ENCODE measurements at regions not wholly inside any gene's neighbourhood (a gene's known extent, or its start where the extent isn't known, plus 50 kb on each side); places are given as distances from the start of the nearest gene placed in this dataset.

DNA sequence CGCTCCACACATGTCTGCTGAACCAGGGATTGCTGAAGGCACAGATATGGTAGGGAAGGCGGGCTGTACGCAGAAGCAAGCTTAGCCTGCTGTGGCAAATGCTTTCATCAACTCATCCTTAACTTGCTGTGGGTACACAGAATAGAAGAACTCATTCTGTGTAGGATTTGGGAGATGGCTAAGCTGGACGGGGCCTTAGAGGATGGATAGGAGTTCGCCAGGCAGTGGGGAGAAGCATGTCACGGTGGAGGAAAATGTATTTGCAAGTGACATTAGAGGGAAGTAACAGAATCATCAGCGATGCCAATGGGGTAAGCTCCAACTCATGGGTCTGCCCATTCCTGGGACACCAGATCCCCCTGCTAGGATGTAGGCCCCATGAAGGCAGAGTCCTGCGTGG is 96.7 kb upstream of the SMIM21 start:
- intact Hi-C loops (cut with micrococcal nuclease): no loop called here
- DNase-seq: no peak
- H3K36me3 Mint-ChIP-seq (ENCODE audit: low read depth): no peaks in the 10 kb centered on the region
- no peaks in the 10 kb centered on the region for H3K4me1 Mint-ChIP-seq
- no peaks in the 10 kb centered on the region for H3K27me3 Mint-ChIP-seq
- no peak overlapping the region for H3K27ac Mint-ChIP-seq
- no peak overlapping the region for H3K4me3 Mint-ChIP-seq
- H3K9me3 Mint-ChIP-seq: no peaks in the 10 kb centered on the region

DNA sequence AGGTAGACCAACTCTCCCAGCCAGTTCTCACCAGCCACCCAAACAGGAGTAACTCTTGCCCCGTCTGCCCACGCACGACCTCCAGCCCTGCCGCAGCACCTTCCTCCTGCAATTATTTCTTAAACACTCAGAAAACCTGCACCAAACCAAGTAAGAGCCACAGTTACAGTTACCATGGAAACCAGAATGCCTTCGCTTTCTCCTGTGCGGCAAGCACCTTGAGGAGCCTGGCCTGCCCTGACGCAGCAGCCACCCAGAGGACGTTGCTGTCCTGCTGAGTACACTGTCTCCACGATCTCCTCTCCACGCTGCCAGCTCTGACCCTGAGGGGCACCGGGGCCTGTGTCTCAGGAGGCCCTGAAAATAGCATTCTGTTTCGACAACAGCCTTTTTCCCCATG is 94.3 kb upstream of the SMIM21 start:
- Mint-ChIP-seq H3K9me3 (no peaks in the 10 kb centered on the region), H3K4me3 (no peak overlapping the region), H3K36me3 (ENCODE audit: low read depth) (no peaks in the 10 kb centered on the region), H3K4me1 (no peaks in the 10 kb centered on the region), H3K27ac (no peak overlapping the region), H3K27me3 (no peaks in the 10 kb centered on the region)
- intact Hi-C loops (cut with micrococcal nuclease): no loop called here
- DNase-seq: no peak

DNA sequence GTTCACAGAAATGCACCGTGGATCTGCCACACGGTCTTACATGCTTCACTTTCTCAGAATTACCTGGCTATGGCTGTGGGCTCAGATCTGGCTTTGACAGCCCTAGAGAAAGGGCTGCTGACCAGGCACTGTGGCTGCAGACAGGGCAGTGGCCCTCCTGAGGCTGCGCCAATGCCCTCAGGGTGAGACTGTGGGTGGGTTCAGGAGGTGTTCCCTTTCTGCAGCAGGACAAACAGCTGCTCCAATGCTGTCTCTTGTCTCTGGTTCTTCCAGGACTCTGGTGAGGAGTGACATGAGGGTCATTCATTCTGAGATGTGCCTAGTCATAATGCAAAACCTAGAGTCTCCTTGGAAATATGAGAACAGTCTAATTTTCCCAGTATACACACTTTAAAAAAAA is 90.5 kb upstream of the SMIM21 start:
- Mint-ChIP-seq H3K36me3 (ENCODE audit: low read depth) (no peaks in the 10 kb centered on the region), H3K4me1 (no peaks in the 10 kb centered on the region), H3K9me3 (no peaks in the 10 kb centered on the region), H3K4me3 (no peak overlapping the region), H3K27ac (no peak overlapping the region), H3K27me3 (no peaks in the 10 kb centered on the region)
- intact Hi-C loops (cut with micrococcal nuclease): no loop called here
- no peak for DNase-seq

DNA sequence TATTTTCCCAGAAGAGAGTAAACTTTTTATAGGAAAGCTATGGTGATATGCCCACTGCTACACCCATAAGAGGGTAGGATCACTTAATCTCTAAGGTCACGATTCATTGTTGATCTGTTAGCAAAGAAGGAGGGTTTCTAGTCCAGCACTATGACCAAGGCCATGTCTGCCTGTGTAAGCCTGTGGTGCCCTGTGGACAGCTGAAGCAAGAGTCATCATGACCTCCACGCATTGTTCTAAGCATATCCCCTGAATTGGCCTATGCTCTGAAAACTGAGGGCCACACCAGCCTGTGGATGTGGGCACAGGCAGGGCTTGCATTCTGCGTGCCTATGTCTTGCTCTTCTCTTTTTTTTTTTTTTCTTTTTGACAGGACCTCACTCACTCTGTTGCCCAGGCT is 89.8 kb upstream of the SMIM21 start:
- Mint-ChIP-seq H3K27ac (no peak overlapping the region), H3K27me3 (no peaks in the 10 kb centered on the region), H3K4me1 (no peaks in the 10 kb centered on the region), H3K36me3 (ENCODE audit: low read depth) (no peaks in the 10 kb centered on the region), H3K4me3 (no peak overlapping the region), H3K9me3 (peaks cover under 1% of the 10 kb centered on the region)
- DNase-seq: no peak
- intact Hi-C loops (cut with micrococcal nuclease): no loop called here

DNA sequence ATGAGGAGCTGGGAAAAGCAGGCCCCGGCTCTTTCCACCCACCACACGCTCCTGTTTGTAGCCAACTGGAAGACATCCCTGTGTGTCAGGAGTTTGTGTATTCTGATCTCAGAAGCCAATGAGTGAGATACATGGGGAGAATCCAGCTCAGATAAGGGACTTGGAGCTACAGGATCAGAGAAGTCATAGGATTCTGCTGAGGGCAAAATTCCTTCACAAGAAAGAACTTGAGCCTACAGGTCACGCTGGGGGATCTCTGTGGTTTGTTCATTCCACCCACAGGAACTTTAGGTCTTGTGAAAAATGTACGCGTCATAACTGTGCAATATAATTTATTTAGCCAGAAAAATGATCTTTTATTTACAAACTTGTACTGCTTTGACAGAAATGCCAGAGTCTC is 80.1 kb upstream of the SMIM21 start:
- Mint-ChIP-seq H3K36me3 (ENCODE audit: low read depth) (no peaks in the 10 kb centered on the region), H3K27ac (no peak overlapping the region), H3K9me3 (peaks cover 4% of the 10 kb centered on the region), H3K4me3 (no peak overlapping the region), H3K4me1 (no peaks in the 10 kb centered on the region), H3K27me3 (peaks cover 3% of the 10 kb centered on the region)
- no peak for DNase-seq
- intact Hi-C loops (cut with micrococcal nuclease): no loop called here

DNA sequence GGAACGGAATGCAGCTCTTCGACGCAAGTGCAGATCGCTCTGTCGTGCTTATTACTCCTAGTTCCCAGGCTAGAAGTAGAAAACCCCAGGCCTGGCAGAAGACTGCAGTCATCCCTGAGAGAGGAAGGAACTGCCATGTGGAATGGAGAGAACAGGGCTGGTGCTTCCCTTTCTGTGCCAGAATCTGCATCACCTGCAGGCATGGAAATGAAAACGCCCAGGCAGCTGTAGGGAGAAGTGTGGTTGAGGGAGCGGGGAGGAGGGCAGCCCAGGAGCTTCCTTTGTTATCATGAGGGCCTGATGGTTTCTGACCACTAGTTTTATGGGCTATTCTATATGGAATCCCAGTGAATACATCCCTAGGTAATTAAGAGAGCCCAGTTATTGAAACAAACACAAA is 79.4 kb upstream of the SMIM21 start:
- no peaks in the 10 kb centered on the region for H3K36me3 Mint-ChIP-seq (ENCODE audit: low read depth)
- no peak for DNase-seq
- H3K27ac Mint-ChIP-seq: no peak overlapping the region
- H3K4me3 Mint-ChIP-seq: no peak overlapping the region
- intact Hi-C loops (cut with micrococcal nuclease): no loop called here
- H3K4me1 Mint-ChIP-seq: no peaks in the 10 kb centered on the region
- peaks cover 3% of the 10 kb centered on the region for H3K27me3 Mint-ChIP-seq
- no peaks in the 10 kb centered on the region for H3K9me3 Mint-ChIP-seq

DNA sequence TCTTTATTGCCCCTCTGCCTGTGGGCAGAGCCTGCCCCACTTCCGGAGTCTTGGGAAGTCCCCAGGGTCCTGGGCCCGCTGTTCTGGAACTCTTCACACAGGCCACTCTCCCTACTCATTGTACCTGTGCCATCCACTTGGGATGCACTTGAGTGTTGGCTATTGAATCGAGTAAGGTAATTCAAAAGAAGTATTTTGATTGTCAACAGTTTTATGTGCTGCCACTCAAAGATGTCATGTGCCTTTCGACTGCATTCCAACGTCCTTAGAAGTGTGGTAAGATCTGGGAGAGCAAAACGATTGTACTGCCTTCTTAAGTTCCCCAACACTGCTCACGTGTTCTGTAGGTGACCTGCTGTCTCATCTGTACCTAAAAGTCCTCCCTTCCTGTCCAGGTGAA is 77.0 kb upstream of the SMIM21 start:
- Mint-ChIP-seq H3K9me3 (no peaks in the 10 kb centered on the region), H3K4me3 (no peak overlapping the region), H3K27ac (no peak overlapping the region), H3K36me3 (ENCODE audit: low read depth) (no peaks in the 10 kb centered on the region), H3K4me1 (no peaks in the 10 kb centered on the region), H3K27me3 (peaks cover 5% of the 10 kb centered on the region)
- no peak for DNase-seq
- intact Hi-C loops (cut with micrococcal nuclease): no loop called here

DNA sequence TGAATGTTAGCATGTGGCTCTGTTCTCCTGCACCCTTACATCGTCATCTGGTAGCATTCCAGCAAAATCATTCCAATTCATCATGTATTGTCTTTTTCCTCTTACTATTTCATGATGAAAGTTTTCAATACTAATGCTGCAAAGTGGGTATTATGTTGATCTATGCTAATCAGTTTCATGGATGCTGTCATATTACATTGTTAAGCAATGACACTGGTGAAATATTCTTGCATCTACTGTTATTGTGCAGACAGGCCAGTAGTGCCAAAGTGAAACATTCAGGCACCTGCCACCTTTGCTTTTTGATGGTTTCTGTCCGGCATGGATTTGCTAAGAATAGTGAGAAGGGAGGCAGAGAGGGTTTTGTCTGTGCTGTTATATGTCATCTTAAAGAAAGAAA is 76.1 kb upstream of the SMIM21 start:
- Mint-ChIP-seq H3K36me3 (ENCODE audit: low read depth) (no peaks in the 10 kb centered on the region), H3K9me3 (no peaks in the 10 kb centered on the region)

DNA sequence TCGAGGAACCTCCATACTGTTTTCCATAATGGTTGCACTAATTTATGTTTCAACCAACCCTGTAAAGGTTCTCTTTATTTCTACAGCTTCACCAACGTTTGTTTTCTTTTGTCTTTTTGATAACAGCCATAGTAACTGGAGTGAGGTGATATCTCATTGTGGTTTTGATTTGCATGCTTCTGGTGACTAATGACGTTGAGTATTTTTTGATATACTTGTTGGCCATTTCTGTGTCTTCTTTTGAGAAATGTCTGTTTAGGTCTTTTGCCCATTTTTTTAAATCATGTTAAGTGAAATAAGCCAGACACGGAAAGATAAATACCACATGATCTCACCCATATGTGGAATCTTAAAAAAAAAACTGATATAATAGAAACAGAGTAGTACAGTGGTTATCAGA is 74.8 kb upstream of the SMIM21 start:
- intact Hi-C loops (cut with micrococcal nuclease): no loop called here
- H3K4me3 Mint-ChIP-seq: no peak overlapping the region
- H3K9me3 Mint-ChIP-seq: no peaks in the 10 kb centered on the region
- H3K27ac Mint-ChIP-seq: no peak overlapping the region
- H3K36me3 Mint-ChIP-seq (ENCODE audit: low read depth): no peaks in the 10 kb centered on the region
- H3K27me3 Mint-ChIP-seq: peaks cover 13% of the 10 kb centered on the region
- no peaks in the 10 kb centered on the region for H3K4me1 Mint-ChIP-seq
- no peak for DNase-seq

More for the DNA sequence above, 76.1 kb upstream of the SMIM21 start:
- intact Hi-C loops (cut with micrococcal nuclease): no loop called here
- H3K4me3 Mint-ChIP-seq: no peak overlapping the region
- H3K4me1 Mint-ChIP-seq: no peaks in the 10 kb centered on the region
- peaks cover 13% of the 10 kb centered on the region for H3K27me3 Mint-ChIP-seq
- no peak overlapping the region for H3K27ac Mint-ChIP-seq
- no peak for DNase-seq

DNA sequence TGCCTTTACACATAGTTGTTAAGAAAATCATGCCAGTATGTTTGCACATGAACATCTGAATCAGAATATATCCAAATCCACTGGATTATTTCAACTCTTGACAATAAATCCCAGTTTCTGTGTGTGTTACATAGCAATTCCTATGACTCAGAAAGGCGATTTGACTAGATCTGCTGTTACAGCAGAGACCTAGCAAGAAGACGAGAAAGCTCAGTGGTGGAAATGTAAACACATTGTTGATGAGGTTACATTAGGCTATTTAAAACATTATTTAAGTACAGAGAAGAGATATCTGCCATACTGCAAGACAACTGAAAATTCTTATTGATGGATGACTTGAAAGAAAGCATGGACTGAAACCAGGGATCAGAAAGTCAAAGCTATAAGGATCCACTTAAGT is 73.0 kb upstream of the SMIM21 start:
- Mint-ChIP-seq H3K27me3 (peaks cover 11% of the 10 kb centered on the region), H3K36me3 (ENCODE audit: low read depth) (no peaks in the 10 kb centered on the region), H3K9me3 (no peaks in the 10 kb centered on the region), H3K27ac (no peak overlapping the region), H3K4me1 (no peaks in the 10 kb centered on the region), H3K4me3 (no peak overlapping the region)
- no peak for DNase-seq
- intact Hi-C loops (cut with micrococcal nuclease): no loop called here

DNA sequence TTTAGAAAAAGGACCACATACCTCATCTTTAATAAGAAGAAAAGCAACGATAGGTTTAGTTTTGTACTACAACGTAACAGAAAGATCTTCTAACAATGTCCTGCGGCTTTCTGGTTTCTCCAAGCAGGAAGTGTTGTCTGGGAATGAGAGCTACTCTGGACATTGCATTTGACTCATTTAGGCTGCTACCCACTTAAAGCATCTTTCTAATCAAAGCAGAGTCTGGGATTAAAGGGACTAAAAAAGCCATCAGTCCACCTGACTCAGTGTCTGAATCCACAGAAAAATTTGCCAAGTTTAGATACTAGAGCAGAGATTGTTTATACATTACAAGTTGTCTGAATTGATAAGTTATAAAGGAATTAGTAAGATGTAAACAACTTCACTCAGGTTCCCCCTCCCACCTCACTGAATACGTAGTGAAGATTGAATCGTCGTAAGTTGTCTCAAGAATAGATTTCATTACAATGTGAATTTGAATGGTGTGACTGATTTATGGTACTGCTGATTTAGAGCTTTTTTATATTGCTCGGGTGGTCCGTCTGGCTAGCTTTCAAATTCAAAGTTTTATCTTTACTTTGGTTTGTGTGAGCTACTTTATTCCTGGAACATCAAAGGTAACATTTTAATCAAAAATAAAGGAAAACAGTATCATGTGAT is 70.2 kb upstream of the SMIM21 start:
- Mint-ChIP-seq H3K27ac (no peak overlapping the region), H3K27me3 (peaks cover 10% of the 10 kb centered on the region), H3K36me3 (ENCODE audit: low read depth) (no peaks in the 10 kb centered on the region), H3K4me1 (no peaks in the 10 kb centered on the region), H3K9me3 (no peaks in the 10 kb centered on the region), H3K4me3 (no peak overlapping the region)
- DNase-seq: no peak
- intact Hi-C loops (cut with micrococcal nuclease): no loop called here

DNA sequence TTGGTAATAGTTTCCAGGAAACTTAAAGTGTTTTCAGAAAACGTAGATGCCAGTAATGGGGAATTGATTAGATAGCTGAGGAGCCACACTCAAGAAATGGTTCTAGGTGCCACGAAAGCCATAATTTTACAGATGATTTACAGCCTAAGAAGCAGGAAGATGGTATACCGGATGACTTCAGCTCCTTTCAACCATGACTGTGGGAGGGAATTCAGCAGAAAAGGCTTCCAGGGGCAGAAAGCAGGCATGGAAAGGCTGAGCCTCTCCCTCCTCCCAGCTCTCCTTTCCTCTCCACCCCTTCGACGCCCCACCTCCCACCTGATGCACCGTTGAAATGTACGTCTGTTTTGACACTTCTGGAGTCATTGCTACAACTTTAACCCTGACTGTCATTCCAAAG is 68.6 kb upstream of the SMIM21 start:
- Mint-ChIP-seq H3K27me3 (peaks cover 10% of the 10 kb centered on the region), H3K27ac (no peak overlapping the region), H3K4me1 (no peaks in the 10 kb centered on the region), H3K36me3 (ENCODE audit: low read depth) (no peaks in the 10 kb centered on the region), H3K4me3 (no peak overlapping the region), H3K9me3 (no peaks in the 10 kb centered on the region)
- intact Hi-C loops (cut with micrococcal nuclease): no loop called here
- DNase-seq: no peak

DNA sequence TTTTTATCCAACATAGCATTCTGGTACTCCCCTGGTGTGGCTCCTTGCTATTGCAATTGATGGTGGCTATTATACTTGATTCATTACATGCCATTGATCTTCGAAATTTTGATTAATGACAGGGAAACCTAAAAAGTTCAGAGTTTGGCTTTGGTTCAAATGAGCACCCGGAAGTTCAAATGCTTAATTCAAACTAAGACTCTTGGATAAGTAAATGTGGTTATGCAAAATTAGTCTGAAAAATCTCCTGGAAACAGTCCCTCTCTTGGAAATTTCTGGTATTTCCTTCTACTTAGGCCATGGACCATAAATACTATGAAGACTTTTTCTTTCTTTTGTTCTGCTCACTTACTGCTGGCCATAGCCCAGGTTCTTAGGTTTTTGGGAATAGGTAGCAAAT is 65.3 kb upstream of the SMIM21 start:
- intact Hi-C loops (cut with micrococcal nuclease): no loop called here
- H3K36me3 Mint-ChIP-seq (ENCODE audit: low read depth): no peaks in the 10 kb centered on the region
- no peak overlapping the region for H3K27ac Mint-ChIP-seq
- no peaks in the 10 kb centered on the region for H3K4me1 Mint-ChIP-seq
- H3K4me3 Mint-ChIP-seq: no peak overlapping the region
- DNase-seq: no peak
- H3K27me3 Mint-ChIP-seq: peaks cover 2% of the 10 kb centered on the region
- no peaks in the 10 kb centered on the region for H3K9me3 Mint-ChIP-seq

DNA sequence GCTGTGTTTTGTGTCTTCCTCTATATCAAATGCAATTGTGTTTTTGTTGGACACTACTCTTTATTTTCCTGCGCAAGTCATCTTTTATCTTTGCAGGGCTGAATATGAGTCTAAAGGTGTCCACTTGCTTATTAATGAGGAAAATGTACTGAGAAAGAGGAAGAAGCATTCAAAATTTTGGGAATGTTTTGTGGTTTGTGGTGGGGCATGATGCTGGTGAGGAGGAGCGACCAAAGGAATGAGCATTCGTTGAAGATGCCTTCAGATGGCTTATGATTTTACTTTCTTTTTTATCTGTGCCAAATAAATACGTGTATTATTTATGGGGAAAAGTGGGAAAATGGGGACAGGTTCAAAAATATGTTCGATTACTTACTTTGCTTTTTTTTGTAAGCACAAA is 63.9 kb upstream of the SMIM21 start:
- H3K4me1 Mint-ChIP-seq: no peaks in the 10 kb centered on the region
- no peaks in the 10 kb centered on the region for H3K36me3 Mint-ChIP-seq (ENCODE audit: low read depth)
- H3K9me3 Mint-ChIP-seq: no peaks in the 10 kb centered on the region
- intact Hi-C loops (cut with micrococcal nuclease): no loop called here
- no peak overlapping the region for H3K27ac Mint-ChIP-seq
- peaks cover 5% of the 10 kb centered on the region for H3K27me3 Mint-ChIP-seq
- no peak overlapping the region for H3K4me3 Mint-ChIP-seq
- no peak for DNase-seq

DNA sequence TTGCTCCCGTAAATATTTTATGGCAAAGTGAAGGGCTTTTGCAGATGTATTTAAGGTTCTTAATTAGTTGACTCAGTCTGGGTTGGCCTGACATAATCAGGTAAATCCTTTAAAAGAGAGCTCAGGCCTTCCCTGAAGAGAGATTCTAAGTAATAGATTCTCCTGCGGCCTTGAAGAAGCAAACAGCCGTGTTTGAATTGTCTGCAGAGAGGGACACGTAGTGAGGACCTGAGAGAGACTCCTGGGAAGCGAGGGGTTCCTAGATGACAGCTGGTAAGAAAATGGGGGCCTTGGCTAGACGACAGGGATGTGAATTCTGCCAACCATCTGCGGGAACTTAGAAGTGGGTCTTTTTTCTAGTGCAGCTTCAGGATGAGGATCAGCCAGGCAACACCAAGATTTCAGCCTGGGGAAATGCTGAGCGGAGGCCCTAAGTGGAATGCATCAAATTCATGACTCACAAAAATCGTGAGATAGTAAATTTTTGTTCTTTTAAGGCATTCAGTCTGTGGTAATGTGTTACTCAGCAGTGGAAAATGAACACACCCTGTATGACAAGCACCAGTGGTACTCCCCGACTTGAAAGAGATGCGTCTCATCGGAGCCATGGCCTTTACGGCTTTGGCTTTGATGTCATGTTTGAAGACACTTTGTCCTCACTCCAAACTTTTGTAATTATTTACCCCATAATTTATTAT is 62.1 kb upstream of the SMIM21 start:
- no peaks in the 10 kb centered on the region for H3K9me3 Mint-ChIP-seq
- H3K27ac Mint-ChIP-seq: no peak overlapping the region
- no peaks in the 10 kb centered on the region for H3K36me3 Mint-ChIP-seq (ENCODE audit: low read depth)
- intact Hi-C loops (cut with micrococcal nuclease): no loop called here
- peaks cover 10% of the 10 kb centered on the region for H3K27me3 Mint-ChIP-seq
- H3K4me1 Mint-ChIP-seq: no peaks in the 10 kb centered on the region
- H3K4me3 Mint-ChIP-seq: no peak overlapping the region
- DNase-seq: no peak
